H1 (cell line): ENCODE measurements at regions not wholly inside any gene's neighbourhood (a gene's known extent, or its start where the extent isn't known, plus 50 kb on each side); places are given as distances from the start of the nearest gene placed in this dataset.

Experiments
- CTCF ChIA-PET: fragments of 300-600 bp; sonication (Branson Sonifier 250); formaldehyde crosslinking; loops from one replicate; lab custom pipeline; 2021; ENCODE audit not compliant: partially characterized antibody; lab: Charles Lee
- POLR2A ChIA-PET: fragments of 300-600 bp; sonication (Branson Sonifier 250); formaldehyde crosslinking; loops from one replicate; lab custom pipeline; 2021; ENCODE audit warnings: inconsistent platforms; ENCODE audit not compliant: partially characterized antibody; lab: Charles Lee
- DNase-seq, 2 experiments: peaks; one replicate each; pipeline versions ENCODE4 v3.0.0 to v3.0.0-alpha.2; 2010 to 2022; ENCODE audit warnings: low spot score in 2 of 2, low read depth in 1 of 2, mixed read lengths in 1 of 2
- FAIRE-seq: peaks from 2 replicates; lab custom pipeline; 2011; peaks lifted over from hg19 to GRCh38; lab: Jason Lieb, UNC
- H2AFZ ChIP-seq: 2 replicates; pipeline ENCODE4 v1.8.1; 2012; ENCODE audit warnings: low read length, inconsistent platforms
- H2AK5ac ChIP-seq: 2 replicates; pipeline ENCODE4 v1.6.1; 2013; ENCODE audit warnings: low read depth, low read length
- H2BK120ac ChIP-seq: replicated peaks from 2 replicates; pipeline ENCODE3; 2013; ENCODE audit warnings: low read depth, low read length, inconsistent platforms
- H2BK12ac ChIP-seq: 2 replicates; pipeline ENCODE4 v1.6.1; 2013; ENCODE audit warnings: low read depth, low read length
- H2BK15ac ChIP-seq: 2 replicates; pipeline ENCODE4 v1.6.1; 2013; ENCODE audit warnings: low read length
- H2BK20ac ChIP-seq: 2 replicates; pipeline ENCODE4 v1.6.1; 2013; ENCODE audit warnings: low read length
- H2BK5ac ChIP-seq: 2 replicates; pipeline ENCODE4 v1.6.1; 2013; ENCODE audit warnings: low read depth, low read length
- H3K14ac ChIP-seq: 2 replicates; pipeline ENCODE4 v1.6.1; 2013; ENCODE audit warnings: inconsistent platforms; ENCODE audit not compliant: insufficient read length
- H3K18ac ChIP-seq: 2 replicates; pipeline ENCODE4 v1.6.1; 2013; ENCODE audit warnings: low read length; ENCODE audit errors: extremely low read depth
- H3K23ac ChIP-seq: 2 replicates; pipeline ENCODE4 v1.6.1; 2013; ENCODE audit warnings: inconsistent platforms; ENCODE audit not compliant: insufficient read length
- H3K23me2 ChIP-seq: 2 replicates; pipeline ENCODE4 v1.6.1; 2013; ENCODE audit warnings: low read depth, low read length
- H3K27ac ChIP-seq: 2 replicates; pipeline ENCODE4 v1.6.1; 2011; ENCODE audit warnings: low read depth, low read length, inconsistent platforms
- H3K27me3 ChIP-seq, 4 experiments: replicated peaks in 1 of 4; 1 replicate in 1 of 4; 2 replicates in 3 of 4; pipeline versions ENCODE4 v1.6.1 to v1.8.1; 2011 to 2013; ENCODE audit warnings: low read length in 3 of 4, mild to moderate bottlenecking in 3 of 4, inconsistent platforms in 2 of 4, mixed read lengths in 2 of 4, moderate library complexity in 1 of 4; ENCODE audit not compliant: control insufficient read depth in 3 of 4, insufficient read depth in 3 of 4; ENCODE audit errors: extremely low read depth in 1 of 4
- H3K36me3 ChIP-seq, 4 experiments: 2 replicates each; pipeline versions ENCODE4 v1.6.1 to v1.8.1; 2011 to 2013; ENCODE audit warnings: mild to moderate bottlenecking in 4 of 4, low read length in 3 of 4, moderate library complexity in 2 of 4, control low read depth in 1 of 4, inconsistent platforms in 1 of 4; ENCODE audit not compliant: insufficient read depth in 4 of 4, control insufficient read depth in 2 of 4
- H3K4ac ChIP-seq: replicated peaks from 2 replicates; pipeline ENCODE3; 2013; ENCODE audit warnings: low read length, low read depth, mixed read lengths, inconsistent platforms; ENCODE audit not compliant: insufficient read length
- H3K4me1 ChIP-seq, 4 experiments: replicated peaks in 1 of 4; 1 replicate in 1 of 4; 2 replicates in 3 of 4; pipeline versions ENCODE4 v1.6.1 to v1.8.1; 2011 to 2013; ENCODE audit warnings: low read length in 3 of 4, inconsistent platforms in 2 of 4, mixed read lengths in 1 of 4; ENCODE audit not compliant: insufficient read depth in 4 of 4, control insufficient read depth in 3 of 4
- H3K4me2 ChIP-seq, 2 experiments: 2 replicates each; pipeline versions ENCODE4 v1.6.1 to v1.8.1; 2011 to 2013; ENCODE audit warnings: low read depth in 2 of 2, low read length in 2 of 2, control low read depth in 1 of 2, inconsistent platforms in 1 of 2, mild to moderate bottlenecking in 1 of 2; ENCODE audit not compliant: insufficient read depth in 1 of 2
- H3K4me3 ChIP-seq, 4 experiments: fragments of 200-600, 300-600 bp in 1 of 4; sonication (generic), shearing (Covaris generic), sonication (Bioruptor Twin) in 1 of 4; 2 replicates each; pipeline versions ENCODE4 v1.5.1 to v1.8.1; 2011 to 2016; ENCODE audit warnings: low read length in 4 of 4, low read depth in 3 of 4, control low read depth in 2 of 4, inconsistent platforms in 2 of 4, mild to moderate bottlenecking in 2 of 4, mixed read lengths in 1 of 4, moderate library complexity in 1 of 4; ENCODE audit not compliant: insufficient read depth in 2 of 4; ENCODE audit errors: extremely low read depth in 1 of 4
- H3K56ac ChIP-seq: replicated peaks from 2 replicates; pipeline ENCODE3; 2013; ENCODE audit warnings: low read depth, mild to moderate bottlenecking, mixed read lengths, low read length, inconsistent platforms; ENCODE audit not compliant: insufficient read length
- H3K79me1 ChIP-seq: 2 replicates; pipeline ENCODE4 v1.6.1; 2013; ENCODE audit warnings: low read depth, low read length, control low read depth
- H3K79me2 ChIP-seq, 2 experiments: 2 replicates each; pipeline versions ENCODE4 v1.6.1 to v1.8.1; 2012 to 2013; ENCODE audit warnings: low read length in 2 of 2, mild to moderate bottlenecking in 2 of 2, inconsistent platforms in 1 of 2; ENCODE audit not compliant: insufficient read depth in 2 of 2, control insufficient read depth in 1 of 2
- H3K9ac ChIP-seq, 4 experiments: replicated peaks in 1 of 4; 1 replicate in 1 of 4; 2 replicates in 3 of 4; pipeline versions ENCODE4 v1.6.1 to v1.8.1; 2011 to 2013; ENCODE audit warnings: low read depth in 3 of 4, low read length in 3 of 4, control low read depth in 2 of 4, mild to moderate bottlenecking in 2 of 4, moderate library complexity in 2 of 4, inconsistent platforms in 1 of 4; ENCODE audit errors: extremely low read depth in 1 of 4
- H3K9me3 ChIP-seq, 2 experiments: 2 replicates each; pipeline versions ENCODE4 v1.6.1 to v1.8.1; 2012 to 2013; ENCODE audit warnings: mild to moderate bottlenecking in 2 of 2, moderate library complexity in 2 of 2, control low read depth in 1 of 2, inconsistent platforms in 1 of 2, low read depth in 1 of 2, low read length in 1 of 2, mixed read lengths in 1 of 2; ENCODE audit not compliant: insufficient read depth in 2 of 2
- H4K20me1 ChIP-seq, 2 experiments: replicated peaks in 1 of 2; 2 replicates each; pipeline versions ENCODE3 to v1.8.1; 2011 to 2013; ENCODE audit warnings: inconsistent platforms in 2 of 2, low read length in 2 of 2, mild to moderate bottlenecking in 1 of 2; ENCODE audit not compliant: insufficient read depth in 2 of 2, control insufficient read depth in 1 of 2
- H4K5ac ChIP-seq: 2 replicates; pipeline ENCODE4 v1.6.1; 2013; ENCODE audit warnings: low read length, low read depth, mixed read lengths, inconsistent platforms; ENCODE audit not compliant: insufficient read length
- H4K8ac ChIP-seq: 2 replicates; pipeline ENCODE4 v1.8.0; 2013; ENCODE audit warnings: mild to moderate bottlenecking, moderate library complexity, low read length, inconsistent platforms; ENCODE audit not compliant: insufficient read depth; ENCODE audit errors: extremely low read depth
- H4K91ac ChIP-seq: replicated peaks from 2 replicates; pipeline ENCODE3; 2013; ENCODE audit warnings: low read length, mixed read lengths, inconsistent platforms; ENCODE audit not compliant: insufficient read length
- BCL11A ChIP-seq, 2 experiments: IDR thresholded peaks; one replicate each; pipeline ENCODE4 v1.6.1; 2011; ENCODE audit warnings: low read depth in 2 of 2, low read length in 2 of 2, mild to moderate bottlenecking in 2 of 2
- CHD2 ChIP-seq: IDR thresholded peaks from 2 replicates; pipeline ENCODE4 v1.6.1; 2012; ENCODE audit warnings: low read length, improper control_type of control experiment
- E2F6 ChIP-seq: IDR thresholded peaks from 2 replicates; pipeline ENCODE4 v1.6.1; 2012; ENCODE audit warnings: inconsistent platforms
- HDAC2 ChIP-seq, 2 experiments: fragments of 300-600 bp in 1 of 2; sonication (generic) in 1 of 2; IDR thresholded peaks; 2 replicates each; pipeline ENCODE4 v1.6.1; 2011 to 2012; ENCODE audit warnings: low read depth in 2 of 2, low read length in 2 of 2, mild to moderate bottlenecking in 2 of 2, moderate library complexity in 2 of 2, borderline replicate concordance in 1 of 2, inconsistent platforms in 1 of 2
- KDM1A ChIP-seq: fragments of 200-600, 300-600 bp; sonication (generic); IDR thresholded peaks from 2 replicates; pipeline ENCODE4 v1.7.1; 2016; ENCODE audit warnings: mild to moderate bottlenecking, low read length, borderline replicate concordance
- POU5F1 ChIP-seq: IDR thresholded peaks from 2 replicates; pipeline ENCODE4 v1.6.1; 2011; ENCODE audit warnings: low read depth, mild to moderate bottlenecking, low read length, moderate library complexity
- SIX5 ChIP-seq: IDR thresholded peaks from 2 replicates; pipeline ENCODE4 v1.6.1; 2011; ENCODE audit warnings: mild to moderate bottlenecking, low read depth, low read length
- WGBS, 2 experiments: shearing (Covaris generic) in 1 of 2; methylation state at CpG; one replicate each; pipeline versions ENCODE4 v1.1.6 to v1.1.7; 2013 to 2015; ENCODE audit warnings: low lambda C conversion rate in 2 of 2, mixed read lengths in 2 of 2, inconsistent platforms in 1 of 2, low coverage in 1 of 2, missing lambda C conversion rate in 1 of 2; ENCODE audit not compliant: insufficient replicate concordance in 2 of 2, insufficient coverage in 1 of 2, insufficient read length in 1 of 2; ENCODE audit errors: extremely low coverage in 1 of 2, missing lambda C conversion rate in 1 of 2; 5-methylcytosine and 5-hydroxymethylcytosine counted together
- TF ChIP-seq, protein P1 (sequence below): IDR thresholded peaks from 2 replicates; pipeline ENCODE4 v1.6.1; 2011; ENCODE audit warnings: low read depth, mild to moderate bottlenecking, low read length; ENCODE audit not compliant: insufficient read depth

GRCh38 chr9:108672475-108673190 is 183.2 kb downstream of the ACTL7B start:
- Histone ChIP-seq H3K27me3 (no peaks in the 10 kb centered on the region; a peak in 1 of 7 replicates), H3K56ac (no peak overlapping the region), H2AK5ac (no peak overlapping the region), H3K79me1 (no peaks in the 10 kb centered on the region), H3K4ac (no peak overlapping the region), H3K18ac (no peak overlapping the region), H2BK12ac (no peak overlapping the region), H3K27ac (no peak overlapping the region), H2BK15ac (no peak overlapping the region), H3K4me2 (no peak overlapping the region), H4K20me1 (no peaks in the 10 kb centered on the region), H3K4me1 (peaks cover 1 to 8% (median 6%) of the 10 kb centered on the region in 4 experiments; a peak in 5 of 7 replicates), H3K9me3 (no peaks in the 10 kb centered on the region), H3K9ac (no peak overlapping the region), H3K23ac (no peak overlapping the region), H2BK20ac (no peak overlapping the region), H3K36me3 (no peaks in the 10 kb centered on the region), H3K4me3 (no peak overlapping the region), H3K23me2 (no peaks in the 10 kb centered on the region), H4K8ac (no peak overlapping the region), H4K5ac (no peak overlapping the region), H2BK5ac (no peak overlapping the region), H3K14ac (no peak overlapping the region), H4K91ac (no peak overlapping the region), H2BK120ac (no peak overlapping the region), H3K79me2 (no peaks in the 10 kb centered on the region), H2AFZ (no peak overlapping the region)
- TF ChIP-seq HDAC2 (IDR thresholded peaks at IDR 0.05; ENCODE audit: borderline replicate concordance in 1 of 2, low read depth in 2 of 2, low read length in 2 of 2) (no peak), E2F6 (no peak), POU5F1 (no peak), CHD2 (no peak), KDM1A (no peak), SIX5 (no peak), BCL11A (IDR thresholded peaks at IDR 0.05; ENCODE audit: low read depth in 2 of 2, low read length in 2 of 2) (no peak)
- TF ChIP-seq, protein P1, sequence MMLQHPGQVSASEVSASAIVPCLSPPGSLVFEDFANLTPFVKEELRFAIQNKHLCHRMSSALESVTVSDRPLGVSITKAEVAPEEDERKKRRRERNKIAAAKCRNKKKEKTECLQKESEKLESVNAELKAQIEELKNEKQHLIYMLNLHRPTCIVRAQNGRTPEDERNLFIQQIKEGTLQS = no peak
- WGBS, 2 experiments = 84% methylated on average over 7 of the region's 7 CpGs; no CpG with 5 or more reads in 1 of the 2 experiments
- no peak for DNase-seq
- ChIA-PET POLR2A (no interaction called here), CTCF (interaction anchor here (0.6 to 2.2 kb wide), 6 partner anchors 89 to 217 kb away, joined by 3 to 10 read pairs (median 6); no protein-coding TSS in a partner anchor)
- FAIRE-seq = no peak
